ENCODE measurements at regions not wholly inside any gene's neighbourhood (a gene's known extent, or its start where the extent isn't known, plus 50 kb on each side); places are given as distances from the start of the nearest gene placed in this dataset.

DNA sequence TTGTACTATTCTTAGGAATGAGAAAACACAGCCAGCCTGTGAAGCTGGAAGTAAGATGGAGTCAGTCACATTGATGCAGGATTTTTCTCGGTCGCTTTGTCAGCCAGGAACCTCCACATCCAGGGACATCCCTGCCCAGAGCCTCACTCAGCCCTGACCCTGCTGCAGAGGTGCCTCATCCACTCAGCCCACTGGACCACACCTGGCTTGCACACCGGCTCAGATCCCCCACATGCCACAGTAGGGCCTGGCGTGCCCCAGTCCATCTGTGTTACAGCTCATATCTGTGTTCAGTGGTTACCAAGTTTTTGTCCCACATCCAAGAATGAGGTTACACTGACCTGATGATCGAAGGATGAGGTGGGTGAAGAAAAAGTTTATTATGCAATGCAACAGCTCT lies 1315.4 kb downstream of the SLITRK1 start:
- TF ChIP-seq ESRRA (IDR thresholded peaks at IDR 0.05; ENCODE audit: low read length) (no peak), CEBPB (IDR thresholded peaks at IDR 0.05; ENCODE audit: borderline replicate concordance in 1 of 2, low read depth in 2 of 2, low read length in 2 of 2) (no peak), JUND (IDR thresholded peaks at IDR 0.05; ENCODE audit: low read depth, low read length) (no peak), RAD21 (IDR thresholded peaks at IDR 0.05; ENCODE audit: insufficient read depth, low read depth, low read length) (no peak), MEF2A (IDR thresholded peaks at IDR 0.05; ENCODE audit: insufficient read depth, low read depth, low read length) (no peak), POLR2A (IDR thresholded peaks at IDR 0.05; ENCODE audit: low read depth, low read length) (no peak), MYC (IDR thresholded peaks at IDR 0.05; ENCODE audit: insufficient read depth, insufficient read length, insufficient replicate concordance, low read length, severe bottlenecking) (no peak), POLR2AphosphoS5 (IDR thresholded peaks at IDR 0.05; ENCODE audit: low read length) (no peak), NR2C2 (IDR thresholded peaks at IDR 0.05; ENCODE audit: borderline replicate concordance, control insufficient read depth, insufficient read length, low read depth) (no peak), GABPA (IDR thresholded peaks at IDR 0.05; ENCODE audit: low read depth) (no peak)
- TF ChIP-seq, protein P1, sequence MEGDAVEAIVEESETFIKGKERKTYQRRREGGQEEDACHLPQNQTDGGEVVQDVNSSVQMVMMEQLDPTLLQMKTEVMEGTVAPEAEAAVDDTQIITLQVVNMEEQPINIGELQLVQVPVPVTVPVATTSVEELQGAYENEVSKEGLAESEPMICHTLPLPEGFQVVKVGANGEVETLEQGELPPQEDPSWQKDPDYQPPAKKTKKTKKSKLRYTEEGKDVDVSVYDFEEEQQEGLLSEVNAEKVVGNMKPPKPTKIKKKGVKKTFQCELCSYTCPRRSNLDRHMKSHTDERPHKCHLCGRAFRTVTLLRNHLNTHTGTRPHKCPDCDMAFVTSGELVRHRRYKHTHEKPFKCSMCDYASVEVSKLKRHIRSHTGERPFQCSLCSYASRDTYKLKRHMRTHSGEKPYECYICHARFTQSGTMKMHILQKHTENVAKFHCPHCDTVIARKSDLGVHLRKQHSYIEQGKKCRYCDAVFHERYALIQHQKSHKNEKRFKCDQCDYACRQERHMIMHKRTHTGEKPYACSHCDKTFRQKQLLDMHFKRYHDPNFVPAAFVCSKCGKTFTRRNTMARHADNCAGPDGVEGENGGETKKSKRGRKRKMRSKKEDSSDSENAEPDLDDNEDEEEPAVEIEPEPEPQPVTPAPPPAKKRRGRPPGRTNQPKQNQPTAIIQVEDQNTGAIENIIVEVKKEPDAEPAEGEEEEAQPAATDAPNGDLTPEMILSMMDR (IDR thresholded peaks at IDR 0.05 in 2 of 3, conservative IDR thresholded peaks at IDR 0.05 in 1 of 3; ENCODE audit: control insufficient read depth in 2 of 3, extremely low read depth in 1 of 3, insufficient read depth in 1 of 3, low read depth in 3 of 3, low read length in 3 of 3), result no peak
- TF ChIP-seq, protein P2, sequence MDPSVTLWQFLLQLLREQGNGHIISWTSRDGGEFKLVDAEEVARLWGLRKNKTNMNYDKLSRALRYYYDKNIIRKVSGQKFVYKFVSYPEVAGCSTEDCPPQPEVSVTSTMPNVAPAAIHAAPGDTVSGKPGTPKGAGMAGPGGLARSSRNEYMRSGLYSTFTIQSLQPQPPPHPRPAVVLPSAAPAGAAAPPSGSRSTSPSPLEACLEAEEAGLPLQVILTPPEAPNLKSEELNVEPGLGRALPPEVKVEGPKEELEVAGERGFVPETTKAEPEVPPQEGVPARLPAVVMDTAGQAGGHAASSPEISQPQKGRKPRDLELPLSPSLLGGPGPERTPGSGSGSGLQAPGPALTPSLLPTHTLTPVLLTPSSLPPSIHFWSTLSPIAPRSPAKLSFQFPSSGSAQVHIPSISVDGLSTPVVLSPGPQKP (IDR thresholded peaks at IDR 0.05; ENCODE audit: low read depth, low read length), result no peak
- TF ChIP-seq, protein P3, sequence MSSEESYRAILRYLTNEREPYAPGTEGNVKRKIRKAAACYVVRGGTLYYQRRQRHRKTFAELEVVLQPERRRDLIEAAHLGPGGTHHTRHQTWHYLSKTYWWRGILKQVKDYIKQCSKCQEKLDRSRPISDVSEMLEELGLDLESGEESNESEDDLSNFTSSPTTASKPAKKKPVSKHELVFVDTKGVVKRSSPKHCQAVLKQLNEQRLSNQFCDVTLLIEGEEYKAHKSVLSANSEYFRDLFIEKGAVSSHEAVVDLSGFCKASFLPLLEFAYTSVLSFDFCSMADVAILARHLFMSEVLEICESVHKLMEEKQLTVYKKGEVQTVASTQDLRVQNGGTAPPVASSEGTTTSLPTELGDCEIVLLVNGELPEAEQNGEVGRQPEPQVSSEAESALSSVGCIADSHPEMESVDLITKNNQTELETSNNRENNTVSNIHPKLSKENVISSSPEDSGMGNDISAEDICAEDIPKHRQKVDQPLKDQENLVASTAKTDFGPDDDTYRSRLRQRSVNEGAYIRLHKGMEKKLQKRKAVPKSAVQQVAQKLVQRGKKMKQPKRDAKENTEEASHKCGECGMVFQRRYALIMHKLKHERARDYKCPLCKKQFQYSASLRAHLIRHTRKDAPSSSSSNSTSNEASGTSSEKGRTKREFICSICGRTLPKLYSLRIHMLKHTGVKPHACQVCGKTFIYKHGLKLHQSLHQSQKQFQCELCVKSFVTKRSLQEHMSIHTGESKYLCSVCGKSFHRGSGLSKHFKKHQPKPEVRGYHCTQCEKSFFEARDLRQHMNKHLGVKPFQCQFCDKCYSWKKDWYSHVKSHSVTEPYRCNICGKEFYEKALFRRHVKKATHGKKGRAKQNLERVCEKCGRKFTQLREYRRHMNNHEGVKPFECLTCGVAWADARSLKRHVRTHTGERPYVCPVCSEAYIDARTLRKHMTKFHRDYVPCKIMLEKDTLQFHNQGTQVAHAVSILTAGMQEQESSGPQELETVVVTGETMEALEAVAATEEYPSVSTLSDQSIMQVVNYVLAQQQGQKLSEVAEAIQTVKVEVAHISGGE (CRISPR knock-in tag; IDR thresholded peaks at IDR 0.05), result no peak

Data from GM12878 (cell line).